GM20000 (cell line): ENCODE measurements at regions not wholly inside any gene's neighbourhood (a gene's known extent, or its start where the extent isn't known, plus 50 kb on each side); places are given as distances from the start of the nearest gene placed in this dataset.

Source experiments
- DNase-seq: peaks from one replicate; pipeline ENCODE4 v3.0.0; 2012; ENCODE audit warnings: low spot score
- CTCF ChIP-seq: IDR thresholded peaks from 2 replicates; pipeline ENCODE4 v1.5.1; 2012; ENCODE audit warnings: mild to moderate bottlenecking, control low read depth; ENCODE audit errors: extremely low read depth, missing control alignments

- no peak for DNase-seq
- TF ChIP-seq CTCF, result no peak
These were observed 1150.6 kb downstream of the DTWD2 start for GRCh38 chr5:117837786-117838185.

GRCh38 chr5:117833691-117834090 lies 1154.7 kb downstream of the DTWD2 start:
- no peak for DNase-seq
- TF ChIP-seq CTCF, result no peak

GRCh38 chr5:117829646-117830045 lies 1158.7 kb downstream of the DTWD2 start:
- DNase-seq, result no peak
- no peak for TF ChIP-seq CTCF

- no peak for DNase-seq
- no peak for TF ChIP-seq CTCF
These were observed 1174.5 kb downstream of the DTWD2 start for GRCh38 chr5:117813850-117814249.

- TF ChIP-seq CTCF, result no peak
- DNase-seq, result no peak
These were observed 1175.5 kb downstream of the DTWD2 start for GRCh38 chr5:117812861-117813260.

- no peak for TF ChIP-seq CTCF
- DNase-seq, result no peak
These were observed 1179.1 kb downstream of the DTWD2 start for GRCh38 chr5:117809251-117809650.

GRCh38 chr5:117805058-117805457 lies 1183.3 kb downstream of the DTWD2 start:
- no peak for DNase-seq
- no peak for TF ChIP-seq CTCF

- no peak for DNase-seq
- TF ChIP-seq CTCF, result no peak
These were observed 1184.8 kb downstream of the DTWD2 start for GRCh38 chr5:117803533-117803932.
